ENCODE measurements at regions not wholly inside any gene's neighbourhood (a gene's known extent, or its start where the extent isn't known, plus 50 kb on each side); places are given as distances from the start of the nearest gene placed in this dataset.

DNA sequence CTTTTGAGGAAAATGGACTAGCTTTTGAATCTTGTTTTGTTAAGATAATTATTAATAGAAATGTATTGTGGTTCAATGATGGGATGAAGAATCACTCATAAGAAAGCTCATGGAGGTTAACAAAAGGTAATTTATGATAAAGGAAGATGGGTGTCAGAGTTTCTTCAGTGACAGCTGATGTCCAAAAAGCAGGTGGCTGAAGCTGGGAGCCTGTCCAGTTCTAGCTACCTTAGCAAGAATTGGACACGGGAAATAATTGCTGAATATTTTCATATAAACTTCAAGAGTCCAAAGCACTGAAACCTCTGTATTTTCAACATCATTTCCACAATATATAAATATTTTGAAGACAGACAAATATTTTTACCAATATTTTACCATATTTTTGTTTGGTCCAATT lies 1505.8 kb upstream of the SLC39A10 start:
- no peaks in the 10 kb centered on the region for H3K27me3 Mint-ChIP-seq
- H3K4me1 Mint-ChIP-seq = no peaks in the 10 kb centered on the region
- H3K36me3 Mint-ChIP-seq = no peaks in the 10 kb centered on the region
- H3K9me3 Mint-ChIP-seq = no peaks in the 10 kb centered on the region
- H3K4me3 Mint-ChIP-seq = no peak overlapping the region
- DNase-seq (no peak), ATAC-seq (replicated peaks) (no peak)
- no peak overlapping the region for H3K27ac Mint-ChIP-seq

- H3K4me1 Mint-ChIP-seq = no peaks in the 10 kb centered on the region
- ATAC-seq (replicated peaks) = no peak
- H3K9me3 Mint-ChIP-seq = peaks cover 2 to 10% of the 10 kb centered on the region in 2 donors
These were observed 1521.6 kb upstream of the SLC39A10 start for GRCh38 chr2:194135463-194135862.

GRCh38 chr2:194128810-194129209 lies 1528.2 kb upstream of the SLC39A10 start:
- ATAC-seq (replicated peaks) (no peak), DNase-seq (no peak)
- Mint-ChIP-seq H3K9me3 (no peaks in the 10 kb centered on the region), H3K27ac (no peak overlapping the region), H3K4me3 (no peak overlapping the region), H3K36me3 (no peaks in the 10 kb centered on the region), H3K27me3 (no peaks in the 10 kb centered on the region), H3K4me1 (no peaks in the 10 kb centered on the region)

More at GRCh38 chr2:194135463-194135862, 1521.6 kb upstream of the SLC39A10 start:
- Mint-ChIP-seq H3K36me3 (no peaks in the 10 kb centered on the region), H3K27ac (no peak overlapping the region), H3K4me3 (no peak overlapping the region), H3K27me3 (no peaks in the 10 kb centered on the region)
- no peak for DNase-seq

DNA sequence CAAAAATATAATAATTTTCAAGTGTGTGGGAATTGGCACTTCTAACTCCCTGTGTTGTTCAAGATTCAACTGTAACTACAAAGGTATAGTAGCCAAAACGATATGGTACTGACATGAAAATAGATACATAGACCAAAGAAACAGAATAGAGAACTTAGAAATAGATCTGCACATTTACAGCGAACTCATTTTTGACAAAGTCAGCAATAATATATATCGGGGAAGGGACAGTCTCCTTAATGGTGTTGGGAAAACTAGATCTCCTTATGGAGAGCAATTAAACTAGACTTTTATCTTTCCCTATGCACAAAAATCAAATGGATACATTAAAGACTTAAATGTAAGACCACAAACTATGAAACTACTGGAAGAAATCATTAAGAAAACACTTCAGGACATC lies 1530.6 kb upstream of the SLC39A10 start:
- no peaks in the 10 kb centered on the region for H3K4me1 Mint-ChIP-seq
- DNase-seq (no peak), ATAC-seq (replicated peaks) (no peak)
- no peaks in the 10 kb centered on the region for H3K27me3 Mint-ChIP-seq
- H3K27ac Mint-ChIP-seq = no peak overlapping the region
- H3K36me3 Mint-ChIP-seq = no peaks in the 10 kb centered on the region
- H3K9me3 Mint-ChIP-seq = no peaks in the 10 kb centered on the region
- no peak overlapping the region for H3K4me3 Mint-ChIP-seq

GRCh38 chr2:194116861-194117260 lies 1540.2 kb upstream of the SLC39A10 start:
- Mint-ChIP-seq H3K4me3 (no peak overlapping the region), H3K9me3 (peaks cover 4 to 8% of the 10 kb centered on the region in 2 donors), H3K4me1 (peaks cover 3 to 5% of the 10 kb centered on the region in 2 donors), H3K36me3 (peaks cover 0 to 4% of the 10 kb centered on the region in 2 donors), H3K27me3 (no peaks in the 10 kb centered on the region), H3K27ac (no peak overlapping the region)
- ATAC-seq (replicated peaks) = peak in 1 of 2 donors; percentile 63
- no peak for DNase-seq

DNA sequence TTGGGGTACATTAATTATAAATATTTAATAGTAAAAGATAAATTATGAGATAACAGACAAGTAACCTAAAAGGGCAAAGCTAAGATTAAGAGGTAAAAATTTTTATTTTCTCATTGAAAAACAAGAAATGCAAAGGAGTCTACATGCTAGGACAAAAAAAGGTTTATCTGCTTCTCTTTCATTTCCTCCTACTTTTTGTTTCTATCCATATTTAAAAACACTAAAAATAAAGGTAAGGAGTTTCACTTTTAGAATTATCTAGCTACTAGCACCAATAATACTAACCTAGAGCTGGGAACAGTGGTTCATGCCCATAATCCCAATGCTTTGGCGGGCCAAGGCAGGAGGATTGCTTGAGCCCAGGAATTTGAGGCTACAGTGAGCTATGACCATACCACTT lies 1551.7 kb upstream of the SLC39A10 start:
- ATAC-seq (replicated peaks) = no peak
- no peak for DNase-seq
- Mint-ChIP-seq H3K27me3 (no peaks in the 10 kb centered on the region), H3K36me3 (no peaks in the 10 kb centered on the region), H3K9me3 (no peaks in the 10 kb centered on the region), H3K4me1 (peaks cover 5 to 13% of the 10 kb centered on the region in 2 donors), H3K4me3 (no peak overlapping the region), H3K27ac (no peak overlapping the region)

GRCh38 chr2:194104687-194105086 lies 1552.3 kb upstream of the SLC39A10 start:
- Mint-ChIP-seq H3K27me3 (no peaks in the 10 kb centered on the region), H3K9me3 (no peaks in the 10 kb centered on the region), H3K4me3 (no peak overlapping the region), H3K27ac (peak overlapping the region; percentile 25), H3K36me3 (no peaks in the 10 kb centered on the region), H3K4me1 (peaks cover 5 to 13% of the 10 kb centered on the region in 2 donors)
- ATAC-seq (replicated peaks) (peak; percentile 100), DNase-seq (peak; percentile 22)

GRCh38 chr2:194103941-194104659 lies 1552.9 kb upstream of the SLC39A10 start:
- Mint-ChIP-seq H3K36me3 (no peaks in the 10 kb centered on the region), H3K27me3 (no peaks in the 10 kb centered on the region), H3K4me1 (peaks cover 5 to 13% of the 10 kb centered on the region in 2 donors), H3K27ac (no peak overlapping the region), H3K9me3 (no peaks in the 10 kb centered on the region), H3K4me3 (no peak overlapping the region)
- no peak for DNase-seq
- no peak for ATAC-seq (replicated peaks)

DNA sequence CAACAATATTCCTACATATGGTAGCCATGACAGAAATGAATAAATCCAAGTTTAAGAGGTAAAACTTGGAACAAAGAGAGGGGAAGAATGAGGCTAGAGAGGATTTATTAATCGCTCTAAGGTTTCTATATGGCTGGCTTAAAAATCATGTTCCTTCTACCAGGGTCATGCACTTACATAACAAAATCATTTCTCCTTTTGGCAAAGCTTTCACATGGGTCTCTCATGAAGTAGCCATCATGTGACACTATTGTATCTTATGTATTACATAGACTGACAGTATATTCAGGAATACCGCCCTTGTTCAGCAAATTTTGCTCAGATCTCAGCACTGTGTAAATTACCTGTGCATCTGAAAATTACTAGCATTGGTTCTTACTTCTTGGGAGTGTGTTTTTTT lies 1554.5 kb upstream of the SLC39A10 start:
- Mint-ChIP-seq H3K4me1 (peaks cover 5 to 11% of the 10 kb centered on the region in 2 donors), H3K27ac (no peak overlapping the region), H3K36me3 (no peaks in the 10 kb centered on the region), H3K9me3 (no peaks in the 10 kb centered on the region), H3K4me3 (no peak overlapping the region), H3K27me3 (no peaks in the 10 kb centered on the region)
- ATAC-seq (replicated peaks) = no peak
- no peak for DNase-seq

GRCh38 chr2:194100201-194100600 lies 1556.8 kb upstream of the SLC39A10 start:
- Mint-ChIP-seq H3K27me3 (no peaks in the 10 kb centered on the region), H3K4me1 (peaks cover 7 to 8% of the 10 kb centered on the region in 2 donors), H3K27ac (no peak overlapping the region), H3K4me3 (no peak overlapping the region), H3K36me3 (no peaks in the 10 kb centered on the region), H3K9me3 (no peaks in the 10 kb centered on the region)
- ATAC-seq (replicated peaks) (no peak), DNase-seq (no peak)

GRCh38 chr2:194096402-194096801 lies 1560.6 kb upstream of the SLC39A10 start:
- ATAC-seq (replicated peaks) = no peak
- DNase-seq = no peak
- H3K4me3 Mint-ChIP-seq = no peak overlapping the region
- H3K36me3 Mint-ChIP-seq = no peaks in the 10 kb centered on the region
- H3K27me3 Mint-ChIP-seq = no peaks in the 10 kb centered on the region
- H3K4me1 Mint-ChIP-seq = peaks cover 0 to 2% of the 10 kb centered on the region in 2 donors
- H3K9me3 Mint-ChIP-seq = no peaks in the 10 kb centered on the region
- no peak overlapping the region for H3K27ac Mint-ChIP-seq

DNA sequence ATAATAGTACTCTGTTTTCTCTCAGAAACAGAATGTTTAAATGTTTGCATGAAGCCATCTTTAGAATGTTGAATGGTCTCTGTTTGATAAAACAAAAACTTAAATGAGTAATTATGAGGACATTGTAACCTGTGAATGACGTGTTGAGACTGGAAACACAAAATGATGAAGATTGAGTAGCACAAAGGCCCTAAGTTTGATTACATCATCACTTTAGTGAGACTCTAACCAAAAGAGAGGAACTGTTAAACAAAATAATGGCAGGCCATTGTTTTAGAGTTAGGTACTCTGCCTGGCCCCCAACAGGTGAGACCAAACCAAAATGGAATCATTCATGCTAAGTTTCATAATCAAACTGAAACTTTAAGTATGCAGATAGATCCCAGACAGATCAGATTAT lies 1561.7 kb upstream of the SLC39A10 start:
- no peaks in the 10 kb centered on the region for H3K36me3 Mint-ChIP-seq
- no peaks in the 10 kb centered on the region for H3K9me3 Mint-ChIP-seq
- peaks cover 0 to 2% of the 10 kb centered on the region in 2 donors for H3K4me1 Mint-ChIP-seq
- no peak for DNase-seq
- H3K27ac Mint-ChIP-seq = no peak overlapping the region
- no peaks in the 10 kb centered on the region for H3K27me3 Mint-ChIP-seq
- no peak for ATAC-seq (replicated peaks)
- H3K4me3 Mint-ChIP-seq = no peak overlapping the region

DNA sequence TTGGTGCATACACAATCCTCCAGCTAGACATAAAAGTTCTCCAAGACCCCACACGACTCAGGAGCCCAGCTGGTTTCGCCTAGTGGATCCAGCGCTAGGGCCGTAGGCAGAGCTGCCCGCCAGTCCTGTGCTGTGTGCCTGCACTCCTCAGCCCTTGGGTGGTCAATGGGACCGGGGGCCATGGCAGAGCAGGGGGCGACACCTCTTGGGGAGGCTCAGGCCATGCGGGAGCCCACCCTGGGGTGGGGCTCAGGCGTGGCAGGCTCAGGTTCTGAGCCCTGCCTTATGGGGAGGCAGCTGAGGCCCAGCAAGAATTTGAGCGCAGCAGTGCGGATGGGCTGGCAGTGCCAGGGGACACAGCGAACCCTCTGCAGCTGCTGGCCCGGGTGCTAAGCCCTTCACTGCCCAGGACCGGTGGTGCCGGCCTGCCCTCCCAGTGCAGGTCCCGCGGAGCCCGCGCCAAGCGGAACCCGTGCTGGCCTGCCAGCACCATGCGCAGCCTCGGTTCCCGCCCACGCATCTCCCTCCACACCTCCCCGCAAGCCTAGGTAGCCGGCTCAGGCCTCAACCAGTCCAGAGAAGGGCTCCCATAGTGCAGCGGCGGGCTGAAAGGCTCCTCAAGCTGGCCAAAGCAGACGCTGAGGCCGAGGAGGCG lies 1566.6 kb upstream of the SLC39A10 start:
- DNase-seq (no peak), ATAC-seq (replicated peaks) (no peak)
- Mint-ChIP-seq H3K27ac (no peak overlapping the region), H3K4me3 (no peak overlapping the region), H3K9me3 (no peaks in the 10 kb centered on the region), H3K36me3 (no peaks in the 10 kb centered on the region), H3K27me3 (no peaks in the 10 kb centered on the region), H3K4me1 (peaks cover 0 to 9% of the 10 kb centered on the region in 2 donors)

GRCh38 chr2:194087089-194087958 lies 1569.7 kb upstream of the SLC39A10 start:
- Mint-ChIP-seq H3K27me3 (no peaks in the 10 kb centered on the region), H3K9me3 (no peaks in the 10 kb centered on the region), H3K27ac (no peak overlapping the region), H3K4me3 (no peak overlapping the region), H3K36me3 (no peaks in the 10 kb centered on the region), H3K4me1 (peaks cover 0 to 9% of the 10 kb centered on the region in 2 donors)
- DNase-seq = no peak
- ATAC-seq (replicated peaks) = no peak
